ENCODE measurements at regions not wholly inside any gene's neighbourhood (a gene's known extent, or its start where the extent isn't known, plus 50 kb on each side); places are given as distances from the start of the nearest gene placed in this dataset.

- DNase-seq (ENCODE audit: low read depth): no peak
Measured at GRCh38 chr2:41695198-41696113, 352.4 kb upstream of the PKDCC start.

DNA sequence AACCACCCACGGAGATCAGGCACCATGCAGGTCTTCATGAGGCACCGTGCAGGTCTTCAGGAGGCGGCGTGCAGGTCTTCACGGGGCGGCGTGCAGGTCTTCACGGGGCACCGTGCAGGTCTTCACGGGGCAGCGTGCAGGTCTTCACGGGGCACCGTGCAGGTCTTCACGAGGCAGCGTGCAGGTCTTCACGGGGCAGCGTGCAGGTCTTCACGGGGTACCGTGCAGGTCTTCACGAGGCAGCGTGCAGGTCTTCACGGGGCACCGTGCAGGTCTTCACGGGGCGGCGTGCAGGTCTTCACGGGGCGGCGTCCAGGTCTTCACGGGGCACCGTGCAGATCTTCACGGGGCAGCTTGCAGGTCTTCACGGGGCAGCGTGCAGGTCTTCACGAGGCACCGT is 350.4 kb upstream of the PKDCC start:
- DNase-seq (ENCODE audit: low read depth): no peak

DNA sequence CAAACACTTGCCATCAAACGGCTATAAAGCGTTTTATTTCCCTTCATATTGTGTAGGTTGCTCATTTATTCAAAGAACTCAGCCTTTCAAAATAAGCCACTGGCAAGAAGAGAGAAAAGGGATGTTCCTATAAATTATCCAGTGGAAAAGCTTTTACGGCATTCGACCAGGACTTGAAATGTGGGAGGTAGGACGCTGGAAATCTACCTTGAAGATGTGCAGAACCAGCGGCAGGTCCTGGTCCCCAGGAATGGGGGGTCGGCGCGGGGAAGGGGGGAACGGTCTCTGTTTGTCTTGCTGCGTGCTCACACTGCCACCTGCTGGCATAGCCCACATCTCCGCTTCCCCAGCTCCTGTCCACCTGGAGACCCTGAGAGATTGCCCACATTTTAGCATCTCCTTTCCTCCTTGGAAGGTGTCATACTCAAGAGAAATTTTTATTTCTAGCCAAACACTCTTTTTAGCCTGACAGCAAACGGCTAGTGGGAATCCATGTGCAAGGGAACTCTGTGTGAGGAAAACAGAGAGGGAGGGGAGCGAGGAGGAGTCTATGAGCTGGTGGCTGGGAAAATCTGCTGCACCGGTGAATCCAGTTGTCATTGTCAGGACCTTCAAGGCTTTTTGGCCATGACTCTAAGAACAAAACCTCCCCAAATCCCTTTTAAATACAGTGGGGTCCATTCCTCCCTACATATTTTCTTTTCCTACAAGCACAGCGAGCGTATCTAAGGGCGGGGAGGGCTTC is 349.0 kb upstream of the PKDCC start:
- no peak for DNase-seq (ENCODE audit: low read depth)

DNA sequence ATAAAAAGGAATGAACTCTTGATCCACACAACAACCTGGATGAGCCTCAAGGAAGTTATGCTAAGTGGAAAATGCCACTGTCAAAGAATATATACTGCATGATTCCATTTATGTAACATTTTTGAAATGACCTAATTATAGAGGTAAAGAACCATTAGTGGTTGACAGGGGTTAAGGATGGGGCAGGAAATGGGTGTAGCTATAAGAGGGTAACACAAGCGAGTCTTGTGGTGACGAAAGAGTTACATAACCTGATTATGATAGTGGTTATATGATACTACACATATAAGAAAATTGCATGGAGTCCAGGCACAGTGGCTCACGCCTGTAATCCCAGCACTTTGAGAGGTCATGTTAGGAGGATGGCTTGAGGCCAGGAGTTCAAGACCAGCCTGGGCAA is 346.6 kb upstream of the PKDCC start:
- no peak for DNase-seq (ENCODE audit: low read depth)

DNA sequence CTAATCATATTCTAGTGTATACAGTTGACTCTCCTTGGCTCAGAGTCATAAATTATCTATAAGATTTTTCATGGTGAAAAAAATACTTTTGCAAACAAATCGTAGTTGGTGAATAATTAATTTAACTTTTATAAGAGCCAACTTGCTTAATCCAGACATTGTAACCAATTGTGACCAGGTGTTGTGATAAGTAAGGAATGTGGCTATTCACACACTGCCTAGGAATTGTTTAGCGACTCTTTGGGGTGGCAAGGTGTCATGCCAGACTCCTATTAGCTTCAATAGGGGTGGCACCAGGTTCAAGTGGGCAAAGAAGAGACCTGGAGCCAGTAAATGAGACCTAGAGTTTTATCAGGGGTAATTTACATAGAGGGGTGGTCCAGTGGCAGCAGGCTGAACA is 344.7 kb upstream of the PKDCC start:
- DNase-seq (ENCODE audit: low read depth): no peak

GRCh38 chr2:41705634-41706033 is 342.2 kb upstream of the PKDCC start:
- DNase-seq (ENCODE audit: low read depth): no peak

DNA sequence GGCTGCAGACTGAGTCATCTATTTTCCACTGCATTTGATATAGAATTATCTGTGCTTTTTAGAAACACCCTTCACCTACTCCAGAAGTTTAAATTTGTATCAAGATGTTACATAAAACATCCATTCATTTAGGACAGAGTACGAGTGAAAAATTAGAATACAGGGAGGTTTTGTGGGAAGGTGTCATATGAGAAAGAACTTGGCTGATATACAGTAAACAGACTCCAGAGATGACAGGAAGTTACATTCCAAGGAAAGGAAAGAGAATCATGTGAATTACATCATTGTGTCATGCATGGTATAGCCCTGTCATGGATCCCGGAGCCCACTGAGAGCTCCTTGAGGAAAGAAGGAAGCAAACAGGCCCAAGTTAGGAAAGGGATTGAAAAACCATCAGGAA is 341.5 kb upstream of the PKDCC start:
- DNase-seq (ENCODE audit: low read depth): no peak

- DNase-seq (ENCODE audit: low read depth): no peak
Measured at GRCh38 chr2:41707790-41708451, 339.9 kb upstream of the PKDCC start.

GRCh38 chr2:41709702-41710599 is 337.9 kb upstream of the PKDCC start:
- DNase-seq (ENCODE audit: low read depth): no peak

DNA sequence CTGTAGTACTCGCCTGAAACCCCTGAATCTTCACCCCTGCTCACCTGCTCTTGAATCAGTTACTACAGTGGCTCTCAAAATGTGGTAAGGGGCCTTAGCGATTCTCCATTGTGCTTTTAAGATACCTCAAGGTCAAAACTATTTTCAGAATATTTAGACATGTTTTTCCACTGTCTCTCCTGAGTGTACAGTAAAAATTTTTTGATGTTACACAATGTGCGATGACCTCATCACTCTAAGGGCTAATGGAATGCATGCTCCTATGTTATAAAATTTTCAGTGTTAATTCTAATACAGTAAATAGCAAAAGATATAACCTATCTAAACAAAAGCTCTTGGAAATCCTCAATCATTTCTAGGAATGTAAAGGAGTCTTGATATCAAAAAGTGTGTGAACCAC is 336.9 kb upstream of the PKDCC start:
- no peak for DNase-seq (ENCODE audit: low read depth)

- no peak for DNase-seq (ENCODE audit: low read depth)
Measured at GRCh38 chr2:41711736-41712135, 336.1 kb upstream of the PKDCC start.

DNA sequence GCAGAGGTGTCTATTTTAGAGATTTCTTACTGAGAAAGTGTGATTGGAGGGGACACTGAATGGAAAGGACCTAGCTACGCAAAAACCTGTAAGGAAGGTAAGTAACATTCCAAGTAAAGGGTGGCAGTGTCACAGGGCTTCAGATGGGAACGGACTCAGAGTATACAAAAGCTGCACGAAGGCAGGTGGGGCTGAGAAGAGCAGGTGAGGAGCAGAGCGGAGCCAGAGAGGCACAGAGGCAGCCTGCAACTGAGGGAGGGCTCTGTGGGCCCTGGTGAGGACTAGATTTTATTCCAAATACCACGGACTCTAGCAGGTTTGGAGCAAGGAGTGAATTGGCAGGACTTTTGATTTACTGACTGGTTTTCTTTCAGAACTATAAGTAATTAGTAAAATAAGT is 331.3 kb upstream of the PKDCC start:
- DNase-seq (ENCODE audit: low read depth): no peak

- DNase-seq (ENCODE audit: low read depth): no peak
Measured at GRCh38 chr2:41717839-41718238, 330.0 kb upstream of the PKDCC start.

DNA sequence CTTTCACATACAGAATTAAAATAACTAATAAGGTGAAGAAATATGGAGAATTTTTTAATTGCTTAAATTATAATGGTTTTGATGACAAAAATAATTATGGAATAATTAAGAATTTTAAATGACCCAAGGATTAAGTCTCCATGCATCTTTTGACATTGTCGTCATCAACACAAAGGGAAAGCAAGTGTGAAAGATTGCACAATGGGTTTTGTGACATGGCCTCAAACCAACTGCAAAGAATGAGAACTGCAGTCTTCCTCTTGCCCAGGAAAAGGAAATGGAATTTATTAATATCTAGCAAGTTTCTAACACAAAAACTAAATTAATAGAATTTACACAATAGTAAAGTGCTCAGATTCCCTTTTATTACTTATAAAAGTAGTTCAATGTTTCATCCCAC is 329.1 kb upstream of the PKDCC start:
- no peak for DNase-seq (ENCODE audit: low read depth)

- DNase-seq (ENCODE audit: low read depth): no peak
Measured at GRCh38 chr2:41719756-41720155, 328.1 kb upstream of the PKDCC start.

GRCh38 chr2:41720331-41721251 is 327.2 kb upstream of the PKDCC start:
- no peak for DNase-seq (ENCODE audit: low read depth)

DNA sequence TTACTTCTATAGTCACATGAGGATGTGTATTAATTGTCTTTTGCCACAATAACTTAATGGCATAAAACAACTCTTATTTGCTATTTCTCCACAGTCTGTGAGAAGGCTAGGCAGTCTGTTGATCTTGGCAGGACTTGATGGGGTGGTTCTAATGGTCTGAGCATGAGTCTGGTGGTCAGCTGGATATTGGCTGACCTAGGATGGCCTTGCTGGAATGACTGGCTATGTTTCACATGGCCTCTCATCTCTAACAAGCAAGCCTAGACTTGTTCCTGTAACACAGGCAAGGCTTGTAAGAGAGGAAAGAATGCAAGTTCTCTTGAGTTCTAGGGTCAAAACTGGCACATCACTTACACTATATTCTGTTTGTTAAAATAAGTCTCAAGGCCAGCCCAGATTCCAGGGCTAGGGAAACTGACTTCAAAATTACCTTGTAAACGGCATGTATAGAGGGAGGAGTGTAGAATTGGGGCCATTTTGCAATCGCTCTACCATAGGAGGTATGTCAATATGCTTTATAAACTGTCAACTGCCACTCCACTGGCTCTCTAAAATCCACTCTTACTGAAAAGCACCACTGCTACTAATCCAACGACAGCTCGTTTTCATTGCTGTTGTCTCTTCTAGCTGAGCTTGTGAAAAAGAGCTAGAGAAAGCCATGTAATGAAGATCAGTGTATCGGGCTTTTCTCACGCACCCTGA is 325.0 kb upstream of the PKDCC start:
- no peak for DNase-seq (ENCODE audit: low read depth)

DNA sequence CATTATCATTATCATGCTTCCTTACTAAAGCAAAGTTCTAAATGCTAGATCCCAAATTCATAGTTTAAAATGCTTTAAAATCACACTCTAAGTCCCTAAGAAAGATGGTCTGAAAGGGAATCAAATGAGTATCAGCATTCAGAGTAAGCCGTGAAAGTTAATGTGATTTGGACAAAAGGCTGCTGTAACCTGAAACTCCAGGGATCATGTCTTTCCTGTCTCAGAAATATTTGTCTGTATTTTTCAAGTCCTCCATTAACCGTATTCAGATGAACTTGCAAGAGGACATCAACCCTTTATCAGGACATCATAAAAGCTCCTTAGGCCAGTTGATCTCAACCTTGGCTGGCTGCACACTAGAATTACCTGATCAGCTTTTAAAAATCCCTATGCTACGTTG is 324.3 kb upstream of the PKDCC start:
- no peak for DNase-seq (ENCODE audit: low read depth)

- no peak for DNase-seq (ENCODE audit: low read depth)
Measured at GRCh38 chr2:41724465-41724864, 323.4 kb upstream of the PKDCC start.

DNA sequence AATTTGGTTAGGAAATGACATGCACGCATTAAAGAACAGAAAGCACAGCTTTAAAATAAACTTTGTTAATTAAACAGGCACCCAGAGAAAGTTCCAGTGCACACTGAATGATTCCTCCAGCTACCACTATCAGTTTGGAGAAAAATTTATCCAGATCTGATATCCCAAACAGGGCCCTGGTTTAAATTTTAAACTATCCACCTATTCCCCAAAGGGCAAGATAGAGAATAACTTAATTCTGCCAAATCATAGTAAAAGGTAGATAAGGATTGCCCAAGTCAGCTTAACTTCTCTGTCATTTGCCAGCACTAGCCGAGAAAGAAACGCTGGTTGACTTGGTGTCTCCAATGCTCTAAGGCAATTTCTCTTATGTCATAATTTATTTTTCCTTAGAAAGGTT is 321.9 kb upstream of the PKDCC start:
- DNase-seq (ENCODE audit: low read depth): no peak
